Keratinocyte (primary cell): ENCODE measurements at regions not wholly inside any gene's neighbourhood (a gene's known extent, or its start where the extent isn't known, plus 50 kb on each side); places are given as distances from the start of the nearest gene placed in this dataset.

Source experiments
- DNase-seq: peaks from one replicate; pipeline ENCODE4 v3.0.0-alpha.2; 2011; ENCODE audit warnings: low read depth, missing footprints, low spot score
- FAIRE-seq: peaks from 2 replicates; lab custom pipeline; 2011; peaks lifted over from hg19 to GRCh38; lab: Jason Lieb, UNC
- H2AFZ ChIP-seq: 2 replicates; pipeline ENCODE4 v1.6.0; 2012; ENCODE audit warnings: low read length, control low read depth, inconsistent platforms; ENCODE audit not compliant: control insufficient read depth
- H3K27ac ChIP-seq: 2 replicates; pipeline ENCODE4 v1.5.1; 2011; ENCODE audit warnings: low read length; ENCODE audit not compliant: control insufficient read depth, insufficient read depth
- H3K27me3 ChIP-seq: 3 replicates; pipeline ENCODE4 v1.6.0; 2011; ENCODE audit warnings: low read length; ENCODE audit not compliant: control insufficient read depth, insufficient read depth; ENCODE audit errors: extremely low read depth
- H3K36me3 ChIP-seq, 2 experiments: 2 replicates in 1 of 2; 3 replicates in 1 of 2; pipeline ENCODE4 v1.5.1; 2011; ENCODE audit warnings: low read length in 2 of 2, mild to moderate bottlenecking in 1 of 2; ENCODE audit not compliant: control insufficient read depth in 2 of 2, insufficient read depth in 2 of 2; ENCODE audit errors: extremely low read depth in 1 of 2
- H3K4me1 ChIP-seq: 3 replicates; pipeline ENCODE4 v1.5.1; 2011; ENCODE audit warnings: low read length; ENCODE audit not compliant: control insufficient read depth, insufficient read depth; ENCODE audit errors: extremely low read depth
- H3K4me2 ChIP-seq: 3 replicates; pipeline ENCODE4 v1.6.0; 2011; ENCODE audit warnings: low read depth, low read length; ENCODE audit not compliant: control insufficient read depth, insufficient read depth; ENCODE audit errors: extremely low read depth
- H3K4me3 ChIP-seq, 3 experiments: fragments of 200-600 bp in 1 of 3; sonication (generic) in 1 of 3; 2 replicates in 2 of 3; 3 replicates in 1 of 3; pipeline ENCODE4 v1.5.1; 2011 to 2016; ENCODE audit warnings: low read length in 3 of 3, mild to moderate bottlenecking in 3 of 3, control low read depth in 2 of 3, inconsistent platforms in 1 of 3, low read depth in 1 of 3, mixed read lengths in 1 of 3, mixed run types in 1 of 3, moderate library complexity in 1 of 3; ENCODE audit not compliant: control insufficient read depth in 2 of 3, insufficient read depth in 2 of 3; ENCODE audit errors: extremely low read depth in 1 of 3
- H3K79me2 ChIP-seq: 2 replicates; pipeline ENCODE4 v1.6.0; 2012; ENCODE audit warnings: low read length; ENCODE audit not compliant: control insufficient read depth, insufficient read depth
- H3K9ac ChIP-seq: 3 replicates; pipeline ENCODE4 v1.6.0; 2011; ENCODE audit warnings: low read length; ENCODE audit not compliant: control insufficient read depth, insufficient read depth; ENCODE audit errors: extremely low read depth
- H3K9me1 ChIP-seq: 3 replicates; pipeline ENCODE4 v1.6.0; 2011; ENCODE audit warnings: low read length; ENCODE audit not compliant: control insufficient read depth, insufficient read depth; ENCODE audit errors: extremely low read depth
- H3K9me3 ChIP-seq: 2 replicates; pipeline ENCODE4 v1.5.1; 2012; ENCODE audit warnings: low read depth, low read length; ENCODE audit not compliant: control insufficient read depth
- H4K20me1 ChIP-seq: 3 replicates; pipeline ENCODE4 v1.6.0; 2011; ENCODE audit warnings: low read length; ENCODE audit not compliant: control insufficient read depth, insufficient read depth; ENCODE audit errors: extremely low read depth
- CTCF ChIP-seq, 3 experiments: IDR thresholded peaks in 1 of 3; conservative IDR thresholded peaks in 1 of 3; optimal IDR thresholded peaks in 1 of 3; 2 replicates in 2 of 3; 3 replicates in 1 of 3; pipeline versions ENCODE3 to v1.5.1; 2011; ENCODE audit warnings: low read length in 3 of 3, mild to moderate bottlenecking in 3 of 3, moderate library complexity in 2 of 3, control low read depth in 1 of 3, inconsistent platforms in 1 of 3; ENCODE audit not compliant: insufficient read depth in 2 of 3; ENCODE audit errors: extremely low read depth in 1 of 3
- EZH2 ChIP-seq: IDR thresholded peaks from one replicate; pipeline ENCODE4 v1.6.1; 2012; ENCODE audit warnings: inconsistent platforms, mild to moderate bottlenecking, low read length, moderate library complexity
- dilution Hi-C: fragments of 300-500 bp; cut with MboI; formaldehyde crosslinking; loops from one replicate; pipeline ENCODE4 v1.7.0; 2020; ENCODE audit warnings: low sequenced_read_pairs; ENCODE audit not compliant: extremely low pct_ligation_motif_present

- Histone ChIP-seq H3K27ac (no peak overlapping the region), H3K79me2 (no peaks in the 10 kb centered on the region), H3K9ac (no peak overlapping the region), H3K36me3 (no peaks in the 10 kb centered on the region), H3K9me1 (no peaks in the 10 kb centered on the region), H3K4me3 (no peak overlapping the region), H3K4me2 (no peak overlapping the region), H3K9me3 (no peaks in the 10 kb centered on the region), H3K27me3 (peaks cover 4% of the 10 kb centered on the region), H3K4me1 (no peaks in the 10 kb centered on the region), H2AFZ (no peak overlapping the region), H4K20me1 (no peaks in the 10 kb centered on the region)
- DNase-seq (no peak), FAIRE-seq (no peak)
- TF ChIP-seq CTCF (optimal IDR thresholded peaks at IDR 0.05 in 1 of 3, IDR thresholded peaks at IDR 0.05 in 1 of 3, conservative IDR thresholded peaks at IDR 0.05 in 1 of 3; ENCODE audit: extremely low read depth in 1 of 3, insufficient read depth in 2 of 3, low read length in 3 of 3) (no peak), EZH2 (no peak)
- dilution Hi-C loops = no loop called here
Observed at GRCh38 chr6:126904176-126904575, 214.3 kb upstream of the RSPO3 start.

GRCh38 chr6:126905917-126906316 is 212.6 kb upstream of the RSPO3 start:
- DNase-seq (no peak), FAIRE-seq (no peak)
- Histone ChIP-seq H3K9me1 (no peaks in the 10 kb centered on the region), H3K4me1 (no peaks in the 10 kb centered on the region), H3K4me2 (no peak overlapping the region), H3K9me3 (no peaks in the 10 kb centered on the region), H3K4me3 (no peak overlapping the region), H3K27me3 (no peaks in the 10 kb centered on the region), H3K79me2 (no peaks in the 10 kb centered on the region), H3K9ac (no peak overlapping the region), H3K27ac (no peak overlapping the region), H4K20me1 (no peaks in the 10 kb centered on the region), H2AFZ (no peak overlapping the region), H3K36me3 (no peaks in the 10 kb centered on the region)
- dilution Hi-C loops = no loop called here
- TF ChIP-seq CTCF (optimal IDR thresholded peaks at IDR 0.05 in 1 of 3, IDR thresholded peaks at IDR 0.05 in 1 of 3, conservative IDR thresholded peaks at IDR 0.05 in 1 of 3; ENCODE audit: extremely low read depth in 1 of 3, insufficient read depth in 2 of 3, low read length in 3 of 3) (no peak), EZH2 (no peak)
